ENCODE measurements at regions not wholly inside any gene's neighbourhood (a gene's known extent, or its start where the extent isn't known, plus 50 kb on each side); places are given as distances from the start of the nearest gene placed in this dataset.

DNA sequence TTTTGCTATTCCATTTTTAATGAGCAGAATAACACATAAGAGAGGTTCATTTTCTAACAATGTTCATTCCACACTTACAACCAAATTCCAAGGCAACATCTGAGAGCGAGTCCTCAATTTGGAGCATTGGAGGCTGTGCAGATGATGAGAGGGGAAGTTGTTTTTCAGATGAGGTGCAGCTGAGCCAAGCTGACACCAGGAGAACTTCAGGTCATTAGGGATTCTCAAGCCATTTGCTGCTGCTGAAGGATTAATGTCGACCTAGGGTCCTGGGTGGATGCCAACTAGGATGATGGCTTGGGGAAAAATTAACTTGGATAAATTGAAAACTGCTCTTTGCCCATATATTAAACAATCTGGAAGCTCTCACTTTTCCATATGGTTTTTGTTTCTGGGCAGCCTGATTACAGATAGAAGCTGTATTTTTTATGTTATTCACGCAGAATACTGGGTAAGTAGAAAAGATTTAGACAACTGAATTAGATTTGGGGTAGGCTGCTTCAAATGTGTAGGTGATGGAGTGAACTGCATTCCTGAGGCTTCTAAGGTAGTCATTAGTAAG lies 206.4 kb upstream of the SLC39A10 start (continued):
- TF ChIP-seq SMAD1 (IDR thresholded peaks at IDR 0.05; ENCODE audit: low read depth, partially characterized antibody) = no peak
- no peak for TF ChIP-seq JUND (IDR thresholded peaks at IDR 0.05; ENCODE audit: low read depth, low read length)
- TF ChIP-seq EP300 (IDR thresholded peaks at IDR 0.05; ENCODE audit: borderline replicate concordance in 1 of 2, control insufficient read depth in 1 of 2, low read depth in 2 of 2, low read length in 2 of 2) = no peak

- no peak overlapping the region for H3K4me2 ChIP-seq (ENCODE audit: control insufficient read depth, insufficient read depth)
- TF ChIP-seq TARDBP (IDR thresholded peaks at IDR 0.05; ENCODE audit: borderline replicate concordance) (no peak), ZZZ3 (IDR thresholded peaks at IDR 0.05; ENCODE audit: control insufficient read depth, insufficient read length, low read depth) (no peak), CEBPZ (IDR thresholded peaks at IDR 0.05; ENCODE audit: low read depth, low read length) (no peak), RB1 (IDR thresholded peaks at IDR 0.05; ENCODE audit: borderline replicate concordance) (no peak), HDAC6 (IDR thresholded peaks at IDR 0.05; ENCODE audit: unreplicated experiment) (no peak), ATF7 (IDR thresholded peaks at IDR 0.05; ENCODE audit: low read depth) (no peak)
- TF ChIP-seq, protein P1, sequence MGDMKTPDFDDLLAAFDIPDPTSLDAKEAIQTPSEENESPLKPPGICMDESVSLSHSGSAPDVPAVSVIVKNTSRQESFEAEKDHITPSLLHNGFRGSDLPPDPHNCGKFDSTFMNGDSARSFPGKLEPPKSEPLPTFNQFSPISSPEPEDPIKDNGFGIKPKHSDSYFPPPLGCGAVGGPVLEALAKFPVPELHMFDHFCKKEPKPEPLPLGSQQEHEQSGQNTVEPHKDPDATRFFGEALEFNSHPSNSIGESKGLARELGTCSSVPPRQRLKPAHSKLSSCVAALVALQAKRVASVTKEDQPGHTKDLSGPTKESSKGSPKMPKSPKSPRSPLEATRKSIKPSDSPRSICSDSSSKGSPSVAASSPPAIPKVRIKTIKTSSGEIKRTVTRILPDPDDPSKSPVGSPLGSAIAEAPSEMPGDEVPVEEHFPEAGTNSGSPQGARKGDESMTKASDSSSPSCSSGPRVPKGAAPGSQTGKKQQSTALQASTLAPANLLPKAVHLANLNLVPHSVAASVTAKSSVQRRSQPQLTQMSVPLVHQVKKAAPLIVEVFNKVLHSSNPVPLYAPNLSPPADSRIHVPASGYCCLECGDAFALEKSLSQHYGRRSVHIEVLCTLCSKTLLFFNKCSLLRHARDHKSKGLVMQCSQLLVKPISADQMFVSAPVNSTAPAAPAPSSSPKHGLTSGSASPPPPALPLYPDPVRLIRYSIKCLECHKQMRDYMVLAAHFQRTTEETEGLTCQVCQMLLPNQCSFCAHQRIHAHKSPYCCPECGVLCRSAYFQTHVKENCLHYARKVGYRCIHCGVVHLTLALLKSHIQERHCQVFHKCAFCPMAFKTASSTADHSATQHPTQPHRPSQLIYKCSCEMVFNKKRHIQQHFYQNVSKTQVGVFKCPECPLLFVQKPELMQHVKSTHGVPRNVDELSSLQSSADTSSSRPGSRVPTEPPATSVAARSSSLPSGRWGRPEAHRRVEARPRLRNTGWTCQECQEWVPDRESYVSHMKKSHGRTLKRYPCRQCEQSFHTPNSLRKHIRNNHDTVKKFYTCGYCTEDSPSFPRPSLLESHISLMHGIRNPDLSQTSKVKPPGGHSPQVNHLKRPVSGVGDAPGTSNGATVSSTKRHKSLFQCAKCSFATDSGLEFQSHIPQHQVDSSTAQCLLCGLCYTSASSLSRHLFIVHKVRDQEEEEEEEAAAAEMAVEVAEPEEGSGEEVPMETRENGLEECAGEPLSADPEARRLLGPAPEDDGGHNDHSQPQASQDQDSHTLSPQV (IDR thresholded peaks at IDR 0.05) = no peak
- intact Hi-C loops (cut with micrococcal nuclease; ENCODE audit: unreplicated experiment) (no loop called here), in situ Hi-C loops (cut with MboI) (no loop called here)
- no peaks in the 10 kb centered on the region for H3K79me2 ChIP-seq (ENCODE audit: control insufficient read depth, insufficient read depth, low read length)
- H3K36me3 ChIP-seq (ENCODE audit: control insufficient read depth in 2 of 2, insufficient read depth in 2 of 2, low read length in 1 of 2) = no peaks in the 10 kb centered on the region
- ChIA-PET POLR2A (no interaction called here), CTCF (no interaction called here), SMC1A (ENCODE audit: uncharacterized antibody, unreplicated experiment) (no interaction called here), RAD21 (ENCODE audit: unreplicated experiment) (no interaction called here)
- no peak overlapping the region for H3K9ac ChIP-seq (ENCODE audit: control insufficient read depth, insufficient read depth, low read length)
- H4K20me1 ChIP-seq (ENCODE audit: control insufficient read depth, insufficient read depth) = no peaks in the 10 kb centered on the region
- no peak overlapping the region for H2AFZ ChIP-seq (ENCODE audit: control insufficient read depth, low read depth, low read length)
- DNase-seq (ENCODE audit: low read depth, low spot score) (no peak), FAIRE-seq (no peak), ATAC-seq (no peak)
- no peak overlapping the region for H3K4me3 ChIP-seq
- BruUV-seq (replicated peaks) = no TSS peak
- 26% methylated on average over 5 of the region's 5 CpGs for WGBS (ENCODE audit: insufficient coverage, insufficient replicate concordance, low lambda C conversion rate, missing lambda C conversion rate)
- H3K27me3 ChIP-seq (replicated peaks in 1 of 2; ENCODE audit: control insufficient read depth in 2 of 2, insufficient read depth in 2 of 2, low read length in 1 of 2) = no peaks in the 10 kb centered on the region
- H3K9me3 ChIP-seq (replicated peaks; ENCODE audit: control insufficient read depth, insufficient read depth, low read length) = no peaks in the 10 kb centered on the region; the same call in 2 of the 3 replicates
- no peaks in the 10 kb centered on the region for H3K4me1 ChIP-seq (ENCODE audit: control insufficient read depth, insufficient read depth, low read length)
- no peak overlapping the region for H3K27ac ChIP-seq (ENCODE audit: control insufficient read depth, insufficient read depth)
Measured at GRCh38 chr2:195447323-195447975, 209.6 kb upstream of the SLC39A10 start.

Measured in GM12878 (cell line).